ENCODE measurements at regions not wholly inside any gene's neighbourhood (a gene's known extent, or its start where the extent isn't known, plus 50 kb on each side); places are given as distances from the start of the nearest gene placed in this dataset.
"Not testable (repeated sequence)": the region's sequence is repeated elsewhere in the genome, so short reads cannot be mapped to it uniquely, and the experiment has no call there.

DNA sequence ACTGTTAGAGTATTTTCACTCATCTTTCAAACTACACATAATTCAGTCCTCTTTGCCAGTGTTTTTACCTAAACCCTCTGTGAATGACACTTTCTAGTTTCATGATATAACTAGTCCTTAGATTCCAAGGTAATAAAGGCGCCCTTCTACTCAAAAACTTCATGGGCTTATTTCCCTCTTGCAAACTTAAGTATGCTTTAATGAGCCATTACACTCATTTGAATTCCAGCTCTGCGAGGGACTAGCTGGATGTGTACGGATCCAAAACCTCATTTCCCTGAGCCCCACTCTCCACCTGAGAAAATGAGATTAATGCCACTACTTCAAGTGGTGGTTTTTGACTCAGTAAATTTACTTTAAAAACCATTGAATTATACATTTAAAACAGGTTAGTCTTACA is 141.1 kb downstream of the NDUFA12 start:
- no peak for DNase-seq (ENCODE audit: low read depth in 2 of 2)

DNA sequence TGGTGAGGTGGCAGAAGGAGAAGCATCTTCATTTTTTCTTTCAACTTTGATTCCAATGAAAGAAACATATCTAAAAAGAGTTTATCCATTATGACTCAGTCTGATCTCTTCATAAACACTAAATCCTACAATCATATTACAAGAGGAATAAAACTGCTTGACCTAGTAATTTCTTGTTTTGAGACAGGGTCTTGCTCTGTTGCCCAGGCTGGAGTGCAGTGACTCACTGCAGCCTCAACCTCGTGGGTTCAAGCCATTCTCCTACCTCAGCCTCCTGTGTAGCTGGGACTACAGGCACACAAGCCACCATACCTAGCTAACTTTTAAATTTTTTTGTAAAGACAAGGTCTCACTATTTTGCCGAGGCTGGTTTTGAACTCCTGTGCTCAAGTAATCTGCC is 147.2 kb downstream of the NDUFA12 start:
- DNase-seq (ENCODE audit: low read depth in 2 of 2): no peak

DNA sequence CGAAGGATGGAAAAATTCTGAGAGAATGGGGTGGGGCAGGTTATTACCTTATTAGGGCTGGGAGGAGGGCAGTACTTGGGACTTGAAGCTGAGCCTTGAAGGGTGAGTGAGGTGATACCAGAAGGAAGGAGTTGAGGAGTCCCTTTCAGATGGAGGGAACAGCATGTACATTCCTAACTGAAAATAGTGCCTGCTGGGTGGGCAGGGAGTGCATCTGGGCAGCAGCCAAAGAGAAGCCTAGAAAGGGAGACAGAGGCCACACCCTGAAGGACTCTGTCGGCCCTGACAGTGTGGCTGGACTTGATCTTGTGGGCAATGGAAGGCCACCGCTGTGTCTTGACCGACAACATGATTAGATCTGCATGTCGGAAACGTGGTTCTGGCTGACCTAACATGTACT is 147.6 kb downstream of the NDUFA12 start:
- DNase-seq (ENCODE audit: low read depth in 2 of 2): no peak

DNA sequence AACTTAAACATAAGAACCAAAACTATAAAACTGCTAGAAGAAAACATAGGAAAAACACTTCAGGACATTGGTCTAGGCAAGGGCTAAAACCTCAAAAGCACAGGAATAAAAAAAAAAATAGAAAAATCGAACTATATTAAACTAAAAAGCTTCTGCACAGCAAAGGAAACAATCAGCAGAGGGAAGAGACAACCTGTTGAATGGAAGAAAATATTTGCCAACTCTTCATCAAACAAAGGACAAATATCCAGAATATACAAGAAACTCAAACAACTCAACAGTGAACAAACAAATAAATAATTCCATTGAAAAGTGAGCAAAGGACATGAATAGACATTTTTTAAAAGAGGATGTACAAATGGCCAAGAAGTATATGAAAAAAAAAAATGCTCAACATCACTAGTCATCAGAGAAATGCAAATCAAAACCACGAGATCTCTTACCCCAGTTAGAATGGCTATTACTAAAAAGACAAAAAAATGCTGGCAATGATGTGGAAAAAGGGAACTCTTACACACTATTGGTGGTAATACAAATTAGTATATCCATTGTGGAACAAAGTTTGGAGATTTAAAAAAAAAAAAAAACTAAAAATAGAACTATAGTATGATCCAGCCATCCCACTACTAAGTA is 152.0 kb downstream of the NDUFA12 start:
- no peak for DNase-seq (ENCODE audit: low read depth in 2 of 2)

DNA sequence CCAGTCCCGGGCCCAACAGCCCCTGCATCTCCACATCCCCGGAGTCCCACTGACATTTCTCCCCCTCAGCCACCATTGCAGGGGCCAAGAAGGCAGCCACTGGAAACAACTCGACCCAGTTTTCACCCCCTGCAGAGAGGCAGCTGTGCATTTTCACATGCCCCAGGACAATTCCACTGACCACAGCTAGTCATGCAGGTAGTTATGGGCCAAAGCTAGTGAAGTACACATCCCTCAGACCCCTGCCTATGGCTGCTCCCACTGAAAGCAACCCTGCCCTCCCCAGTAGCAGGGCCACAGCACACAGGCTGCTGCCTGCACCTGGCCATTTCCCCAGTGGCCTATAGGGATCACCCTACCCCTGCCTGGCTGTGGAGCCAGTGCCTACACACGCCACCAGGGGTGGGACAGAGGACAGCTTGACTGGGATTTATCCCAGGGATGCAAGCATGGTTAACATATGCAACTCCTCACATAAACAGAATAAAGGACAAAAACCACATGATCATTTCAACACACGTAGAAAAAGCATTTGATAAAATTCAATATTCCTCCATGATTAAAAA is 154.0 kb downstream of the NDUFA12 start:
- DNase-seq (ENCODE audit: low read depth in 2 of 2): no peak

DNA sequence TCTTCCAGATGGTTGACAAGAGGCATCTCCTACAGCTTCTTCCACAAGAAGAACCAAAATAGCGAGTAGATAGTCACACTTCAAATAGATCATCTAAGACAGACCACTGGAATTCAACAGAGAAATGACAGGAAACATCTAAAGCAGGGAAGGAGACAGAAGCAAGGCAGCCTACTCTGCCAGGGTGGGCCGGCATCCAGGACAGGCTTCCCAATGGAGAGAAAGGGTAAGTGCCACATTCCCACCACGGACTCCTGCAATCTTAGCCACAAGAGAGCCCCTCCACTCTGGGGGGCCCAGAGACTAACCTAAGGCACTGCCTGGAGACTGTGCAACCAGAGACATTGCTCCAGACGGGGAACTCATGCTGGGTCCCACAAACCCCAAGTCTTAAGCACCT is 154.5 kb downstream of the NDUFA12 start:
- no peak for DNase-seq (ENCODE audit: low read depth in 2 of 2)

DNA sequence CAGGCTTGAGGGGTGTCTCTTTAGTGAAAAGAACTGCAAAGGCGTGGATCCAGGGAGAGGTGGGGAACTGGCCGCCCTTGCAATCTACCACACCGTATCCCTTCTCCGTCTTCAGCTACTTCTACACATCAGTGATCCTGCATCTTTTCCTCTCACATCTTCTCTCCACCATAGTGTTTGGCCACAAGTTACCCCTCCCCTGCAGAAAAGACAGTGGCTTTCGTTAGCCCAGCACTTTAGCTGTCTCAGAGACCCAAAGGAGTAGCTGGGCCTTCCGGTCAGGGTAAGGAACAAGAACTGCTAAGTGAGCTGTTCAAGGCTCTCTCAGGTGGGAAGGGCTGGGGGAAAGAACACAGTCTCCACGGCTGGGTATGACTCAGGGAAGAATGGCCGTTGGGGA is 158.4 kb downstream of the NDUFA12 start:
- no peak for DNase-seq (ENCODE audit: low read depth in 2 of 2)

DNA sequence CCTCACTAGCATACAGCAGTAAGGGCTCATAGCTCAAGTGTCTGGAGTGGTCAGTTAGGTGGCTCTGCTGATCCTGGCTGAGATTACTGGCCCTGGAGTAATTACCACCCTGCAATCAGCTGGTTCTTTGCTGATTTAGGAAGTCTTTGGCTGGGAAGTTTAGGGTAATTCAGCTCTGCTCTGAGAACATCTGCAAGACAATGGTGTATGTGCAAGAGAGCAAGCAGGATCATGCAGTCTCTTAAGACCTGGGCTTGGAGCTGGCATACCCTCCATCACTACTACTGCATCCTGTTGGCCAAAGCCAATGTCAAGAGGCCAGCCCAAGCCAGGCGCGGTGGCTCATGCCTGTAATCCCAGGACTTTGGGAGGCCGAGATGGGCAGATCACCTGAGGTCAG is 159.0 kb downstream of the NDUFA12 start:
- DNase-seq (ENCODE audit: low read depth in 2 of 2): no peak

DNA sequence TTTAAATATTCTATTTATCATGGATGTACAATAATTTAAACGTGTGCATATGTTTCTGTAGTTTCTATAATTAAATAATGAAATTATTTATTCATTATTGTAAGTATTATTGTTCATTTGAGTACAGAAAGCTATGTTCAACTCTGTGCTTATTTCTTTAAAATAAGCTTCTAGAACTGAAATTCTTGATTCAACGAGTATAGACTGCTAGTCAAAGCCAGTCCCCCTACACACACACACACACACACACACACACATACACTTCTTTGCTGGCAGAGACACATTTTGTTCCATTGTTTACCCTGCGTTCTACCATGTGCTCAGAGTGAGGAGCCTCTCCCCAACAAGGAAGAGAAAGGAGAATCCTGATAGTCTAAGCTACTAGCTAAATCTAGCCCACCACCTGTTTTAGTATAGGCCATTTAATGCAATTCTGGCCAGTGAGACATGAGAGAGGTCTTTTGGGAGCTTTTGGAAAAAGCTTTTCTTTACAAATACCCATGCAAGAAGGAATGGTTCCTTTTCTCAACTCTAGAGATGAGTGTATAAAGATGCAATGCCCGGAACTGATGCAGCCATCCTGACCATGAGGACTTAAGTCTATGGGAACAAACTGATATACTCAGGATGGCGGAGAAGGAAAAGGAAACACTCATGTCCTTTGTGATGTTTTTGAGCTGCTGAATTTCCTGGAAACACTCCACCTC is 161.4 kb downstream of the NDUFA12 start:
- DNase-seq (ENCODE audit: low read depth in 2 of 2): no peak

DNA sequence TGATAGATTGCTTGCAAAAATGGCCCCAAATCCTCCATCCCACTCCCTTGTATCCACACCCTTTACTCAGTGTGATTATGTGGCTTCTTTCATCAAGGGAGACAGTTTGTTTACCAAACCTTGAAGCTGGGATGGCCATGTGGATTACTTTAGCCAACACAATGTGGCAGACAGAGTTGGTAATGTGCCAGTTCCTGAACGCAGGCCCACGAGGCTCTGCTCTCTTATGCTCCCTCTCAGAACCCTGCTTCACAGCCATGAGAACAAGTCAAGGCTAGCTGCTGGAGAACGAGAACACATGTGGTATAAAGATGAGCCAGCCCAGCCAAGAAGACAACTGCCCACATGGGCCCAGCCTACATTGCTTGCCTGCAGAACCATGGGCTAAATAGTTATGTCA is 162.3 kb downstream of the NDUFA12 start:
- no peak for DNase-seq (ENCODE audit: low read depth in 2 of 2)

DNA sequence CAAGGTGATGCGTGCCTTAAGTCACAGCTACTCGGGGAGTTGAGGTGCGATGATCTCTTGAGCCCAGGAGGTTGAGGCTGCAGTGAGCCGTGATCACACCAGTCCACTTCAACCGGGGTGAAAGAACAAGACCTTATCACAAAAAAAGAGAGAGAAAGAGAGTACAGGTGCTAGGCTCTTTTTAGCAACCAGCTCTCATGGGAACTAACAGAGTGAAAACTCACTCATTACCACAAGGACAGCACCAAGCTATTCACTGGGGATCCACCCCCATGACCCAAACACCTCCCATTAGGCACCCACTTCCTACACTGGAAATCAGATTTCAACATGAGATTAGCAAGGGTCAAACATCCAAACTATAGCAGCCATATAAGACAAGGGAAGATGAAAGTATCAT is 164.2 kb downstream of the NDUFA12 start:
- no peak for DNase-seq (ENCODE audit: low read depth in 2 of 2)

DNA sequence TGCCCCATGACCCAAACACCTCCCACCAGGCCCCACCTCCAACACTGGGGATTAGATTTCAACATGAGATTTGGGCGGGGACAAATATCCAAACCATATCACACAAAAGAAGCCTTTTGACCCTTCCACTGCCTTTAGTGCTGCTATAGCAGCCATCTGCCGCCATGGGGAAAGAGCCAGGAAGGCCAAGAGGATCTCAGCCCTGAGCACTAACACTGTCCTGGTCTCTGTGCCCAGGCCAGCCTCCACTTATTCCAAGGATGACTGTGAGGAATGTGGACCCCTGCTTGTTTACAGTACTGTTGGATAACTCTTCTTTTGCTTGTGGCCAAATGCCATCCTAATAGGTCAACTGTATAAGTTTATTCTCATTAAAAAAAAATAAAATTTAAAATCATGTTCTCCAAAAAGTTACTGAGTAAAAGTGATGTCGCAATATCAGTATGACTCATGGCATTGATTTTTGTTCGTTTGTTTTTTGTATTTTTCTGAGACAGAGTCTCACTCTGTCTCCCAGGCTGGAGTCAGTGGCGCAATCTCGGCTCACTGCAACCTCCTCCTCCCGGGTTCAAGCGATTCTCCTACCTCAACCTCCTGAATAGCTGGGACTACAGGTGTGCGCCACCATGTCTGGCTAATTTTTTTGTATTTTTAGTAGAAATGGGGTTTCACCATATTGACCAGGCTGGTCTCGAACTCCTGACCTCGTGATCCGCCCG is 166.4 kb downstream of the NDUFA12 start:
- not testable (repeated sequence) for DNase-seq (ENCODE audit: low read depth in 2 of 2)

DNA sequence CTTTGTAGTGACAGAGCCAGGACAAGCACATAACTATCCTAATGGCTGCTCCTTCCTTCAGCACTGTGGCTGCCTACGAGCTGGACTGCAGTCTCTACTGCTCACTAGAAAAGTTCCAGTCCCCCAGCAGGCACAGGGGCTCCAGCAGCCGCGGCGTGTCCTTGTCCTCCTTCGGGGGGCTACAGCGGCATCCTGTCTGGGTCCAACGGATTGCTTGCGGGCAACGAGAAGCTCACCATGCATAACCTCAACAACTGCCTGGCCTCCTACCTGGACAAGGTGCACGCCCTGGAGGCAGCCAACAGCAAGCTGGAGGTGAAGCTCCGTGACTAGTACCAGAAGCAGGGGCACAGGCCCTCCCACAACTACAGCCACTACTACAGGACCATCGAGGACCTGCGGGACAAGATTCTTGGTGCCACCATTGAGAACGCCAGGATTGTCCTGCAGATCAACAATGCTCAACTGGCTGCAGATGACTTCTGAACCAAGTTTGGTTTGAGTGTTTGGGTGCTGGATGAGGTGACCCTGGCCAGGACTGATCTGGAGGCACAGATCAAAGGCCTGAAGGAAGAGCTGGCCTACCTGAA is 169.4 kb downstream of the NDUFA12 start:
- DNase-seq (ENCODE audit: low read depth in 2 of 2): no peak

DNA sequence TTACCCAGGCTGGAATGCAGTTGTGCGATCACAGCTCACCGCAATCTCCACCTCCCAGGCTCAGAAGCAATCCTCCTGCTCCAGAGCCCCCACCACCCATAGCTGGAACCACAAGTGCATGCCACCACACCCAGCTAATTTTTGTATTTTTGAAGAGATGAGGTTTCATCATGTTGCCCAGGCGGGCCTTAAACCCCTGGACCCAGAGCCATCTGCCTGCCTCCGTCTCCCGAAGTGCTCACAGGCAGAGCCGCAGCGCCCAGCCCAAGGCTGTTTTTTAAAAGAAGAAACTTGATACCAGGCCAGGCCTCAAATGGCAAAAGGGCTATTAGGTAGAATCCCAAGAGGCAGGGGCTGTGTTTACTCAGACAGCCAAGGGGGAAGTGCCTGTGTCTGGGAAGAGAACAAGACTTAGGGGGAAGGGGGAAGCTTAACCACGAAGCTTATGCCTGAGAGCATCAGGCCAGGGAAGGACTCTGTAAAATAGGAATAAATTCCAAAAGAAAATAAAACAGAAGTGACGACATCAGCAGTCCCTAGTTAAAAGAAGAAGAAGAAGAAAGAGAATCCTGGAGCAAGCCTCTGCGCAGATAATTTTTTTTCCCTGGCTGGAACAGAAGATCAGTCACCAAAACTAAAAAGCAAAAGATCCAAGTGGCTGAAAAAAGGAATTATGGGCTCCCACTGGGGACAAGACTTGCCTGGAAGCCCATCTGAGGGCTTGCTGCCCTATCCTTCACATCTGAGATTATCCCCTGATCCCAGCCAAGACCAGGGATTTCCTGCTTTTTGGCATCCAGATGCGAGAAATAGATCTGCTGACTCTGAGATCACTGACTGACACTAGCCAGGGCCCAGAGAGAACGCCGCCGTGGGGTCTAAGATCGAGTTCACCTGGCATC is 170.5 kb downstream of the NDUFA12 start:
- DNase-seq (ENCODE audit: low read depth in 2 of 2): no peak

DNA sequence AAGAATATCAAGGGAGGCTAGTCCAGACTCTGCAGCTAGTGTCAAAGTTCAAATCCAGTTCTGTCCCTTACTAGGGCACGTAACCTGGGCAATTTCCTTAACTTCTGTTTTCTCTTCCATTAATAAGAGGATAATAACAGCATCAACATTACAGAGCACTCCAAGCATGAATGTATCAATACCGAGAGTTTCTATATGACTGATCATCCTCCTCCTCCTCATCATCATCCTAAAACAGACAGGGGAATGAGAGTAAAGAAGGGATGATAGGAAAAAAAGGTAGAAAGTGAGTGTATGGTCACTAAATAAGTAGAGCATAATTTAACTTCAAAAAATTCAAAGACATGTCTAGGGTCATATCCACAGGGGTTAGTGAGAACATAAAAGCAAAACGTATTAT is 171.4 kb downstream of the NDUFA12 start:
- DNase-seq (ENCODE audit: low read depth in 2 of 2): no peak

DNA sequence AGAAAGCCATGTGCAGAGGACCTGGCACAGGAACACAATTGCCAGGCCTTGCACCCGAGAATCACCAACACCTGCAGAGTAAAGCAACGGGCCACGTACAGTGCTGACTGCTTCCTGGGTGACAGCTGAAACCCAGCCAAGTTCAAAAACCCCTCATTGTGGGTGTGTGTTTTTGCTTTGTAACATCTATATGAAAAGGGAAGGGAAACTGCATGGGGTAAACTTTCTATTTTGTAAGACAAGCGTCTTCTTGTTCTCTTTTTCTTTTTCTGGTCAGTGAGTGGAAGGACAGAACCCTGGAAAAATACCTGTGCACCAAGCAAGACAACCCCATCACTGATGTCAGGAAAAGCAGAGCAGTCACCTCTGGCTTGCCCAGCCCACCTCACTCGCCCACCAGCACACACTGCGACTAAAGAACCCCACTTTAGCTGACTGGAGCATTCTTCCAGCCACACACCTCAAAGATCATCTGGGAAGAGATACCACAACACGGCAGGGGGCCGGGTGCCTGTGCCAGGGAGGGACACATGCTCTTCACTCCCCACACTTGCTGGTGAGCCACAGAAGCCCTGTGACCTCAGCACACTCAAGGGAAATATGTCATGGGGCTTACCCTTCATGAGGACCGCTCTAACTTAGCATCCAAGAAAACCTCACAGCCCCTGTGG is 172.3 kb downstream of the NDUFA12 start:
- peak in 1 of 2 donors; percentile 8 for DNase-seq (ENCODE audit: low read depth in 2 of 2)

DNA sequence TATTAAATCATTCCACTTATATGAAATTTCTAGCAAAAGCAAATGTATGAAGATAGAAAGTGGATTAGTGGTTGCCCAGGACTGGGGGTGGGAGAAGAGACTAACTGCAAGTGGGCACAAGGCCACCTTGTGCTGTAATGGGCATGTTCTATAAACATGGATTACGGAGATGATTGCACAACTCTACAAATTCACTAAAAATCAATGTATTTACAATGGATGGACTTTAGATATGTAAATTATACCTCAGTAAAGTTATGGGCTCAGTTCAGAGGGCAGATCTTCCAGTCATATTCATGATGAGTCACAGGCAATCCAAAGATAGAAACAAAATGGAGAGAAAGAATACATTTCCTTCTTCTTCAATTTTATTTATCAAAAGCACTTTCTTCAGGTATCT is 173.9 kb downstream of the NDUFA12 start:
- no peak for DNase-seq (ENCODE audit: low read depth in 2 of 2)

DNA sequence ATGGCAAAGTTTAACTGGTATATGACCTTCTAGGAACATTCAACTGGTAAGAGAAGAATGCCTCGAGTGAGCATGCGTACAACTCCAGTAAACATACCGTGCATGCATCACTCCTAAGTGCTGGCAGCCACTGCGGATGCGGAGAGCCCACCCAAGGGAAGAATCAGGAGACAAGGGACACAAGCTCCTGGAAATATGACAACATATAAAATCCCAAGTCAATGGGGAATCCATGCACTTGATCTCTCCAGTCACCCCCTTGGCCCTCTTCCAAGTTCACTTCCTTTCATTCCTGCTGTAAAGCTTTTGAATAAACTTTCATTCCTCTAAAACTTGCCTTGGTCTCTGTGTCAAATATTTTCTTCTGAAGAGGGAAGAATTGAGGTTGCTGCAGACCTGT is 168.7 kb upstream of the TMCC3 start:
- DNase-seq (ENCODE audit: low read depth in 2 of 2): no peak

DNA sequence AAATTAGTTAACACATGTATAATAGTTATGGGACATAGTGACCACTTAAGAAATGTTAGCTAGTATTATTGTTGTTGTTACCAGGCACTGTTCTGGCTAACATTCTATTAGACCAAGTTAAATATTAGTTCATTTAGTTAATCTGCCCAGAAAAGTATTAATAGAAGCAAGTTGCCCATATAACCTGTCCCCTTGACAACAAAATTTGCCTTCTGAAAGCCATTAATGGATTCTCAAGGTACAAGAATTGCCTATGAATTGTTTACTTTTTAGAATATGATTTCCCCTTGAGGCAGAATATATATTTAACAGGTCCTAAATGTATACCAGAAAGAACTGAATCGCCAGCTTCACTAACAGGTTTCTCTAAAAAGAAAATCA is 167.3 kb upstream of the TMCC3 start:
- no peak for DNase-seq (ENCODE audit: low read depth in 2 of 2)

DNA sequence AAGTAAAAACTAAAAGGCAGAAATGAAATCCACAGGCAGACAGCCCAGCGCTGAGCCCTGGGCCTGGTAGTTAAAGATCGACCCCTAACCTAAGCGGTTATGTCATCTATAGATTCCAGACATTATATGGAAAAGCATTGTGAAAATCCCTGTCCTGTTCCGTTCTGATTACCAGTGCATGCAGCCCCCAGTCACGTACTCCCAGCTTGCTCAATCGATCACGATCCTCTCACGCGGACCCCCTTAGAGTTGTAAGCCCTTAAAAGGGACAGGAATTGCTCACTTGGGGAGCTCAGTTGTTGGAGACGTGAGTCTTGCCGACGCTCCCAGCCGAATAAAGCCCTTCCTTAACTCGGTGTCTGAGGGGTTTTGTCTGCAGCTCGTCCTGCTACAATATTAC is 166.8 kb upstream of the TMCC3 start:
- not testable (repeated sequence) for DNase-seq (ENCODE audit: low read depth in 2 of 2)

DNA sequence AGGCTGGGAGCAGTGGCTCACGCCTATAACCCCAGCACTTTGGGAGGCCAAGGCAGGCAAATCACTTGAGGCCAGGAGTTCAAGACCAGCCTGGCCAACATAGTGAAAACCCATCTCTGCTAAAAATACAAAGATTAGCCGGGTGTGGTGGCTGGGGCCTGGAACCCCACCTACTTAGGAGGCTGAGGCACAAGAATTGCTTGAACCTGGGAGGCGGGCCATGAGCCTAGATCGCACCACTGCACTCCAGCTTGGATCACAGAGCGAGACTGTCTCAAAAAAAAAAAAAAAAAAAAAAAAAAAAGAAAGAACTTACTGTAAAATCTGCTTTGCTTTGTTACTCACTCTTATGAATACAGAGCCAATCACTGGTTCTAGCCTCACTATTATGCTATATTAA is 166.4 kb upstream of the TMCC3 start:
- DNase-seq (ENCODE audit: low read depth in 2 of 2): not testable (repeated sequence)
